Aorta (tissue), 5 donors: ENCODE measurements at regions not wholly inside any gene's neighbourhood (a gene's known extent, or its start where the extent isn't known, plus 50 kb on each side); places are given as distances from the start of the nearest gene placed in this dataset.

Experiments used
- ATAC-seq: fragments of 200-7000 bp; cut with Tn5 transposase; one replicate; pipeline ENCODE4 v1.9.1; 2022; ENCODE audit warnings: moderate library complexity; ENCODE audit not compliant: low FRiP score
- DNase-seq, 2 donors: peaks; one replicate each; pipeline ENCODE4 v3.0.0-alpha.2; 2020
- H3K27ac ChIP-seq, 2 donors: one replicate each; pipeline ENCODE4 v1.5.1; 2013; ENCODE audit warnings: low read length in 2 of 2, mild to moderate bottlenecking in 2 of 2, moderate library complexity in 2 of 2, control low read depth in 1 of 2, inconsistent platforms in 1 of 2, low read depth in 1 of 2
- H3K27me3 ChIP-seq, 2 donors: one replicate each; pipeline ENCODE4 v1.6.1; 2013; ENCODE audit warnings: control low read depth in 1 of 2, low read length in 1 of 2, mild to moderate bottlenecking in 1 of 2, moderate library complexity in 1 of 2; ENCODE audit not compliant: insufficient read depth in 2 of 2, control insufficient read depth in 1 of 2
- H3K36me3 ChIP-seq, 2 donors: one replicate each; pipeline ENCODE4 v1.6.1; 2013; ENCODE audit warnings: control low read depth in 1 of 2, low read length in 1 of 2, mild to moderate bottlenecking in 1 of 2; ENCODE audit not compliant: insufficient read depth in 2 of 2, control insufficient read depth in 1 of 2
- H3K4me1 ChIP-seq, 2 donors: one replicate each; pipeline ENCODE4 v1.6.1; 2013; ENCODE audit warnings: low read length in 2 of 2, control low read depth in 1 of 2, mild to moderate bottlenecking in 1 of 2, moderate library complexity in 1 of 2; ENCODE audit not compliant: insufficient read depth in 2 of 2, control insufficient read depth in 1 of 2
- H3K4me3 ChIP-seq, 2 donors: one replicate each; pipeline ENCODE4 v1.5.1; 2013; ENCODE audit warnings: low read length in 2 of 2, control low read depth in 1 of 2, mild to moderate bottlenecking in 1 of 2
- H3K9me3 ChIP-seq: one replicate; pipeline ENCODE4 v1.6.1; 2013; ENCODE audit warnings: mild to moderate bottlenecking, low read length; ENCODE audit not compliant: control insufficient read depth
- WGBS, 2 donors: extraction: QIAGEN DNeasy Blood & Tissue Kit; methylation state at CpG; one replicate each; pipeline ENCODE4 v1.1.7; 2013; 5-methylcytosine and 5-hydroxymethylcytosine counted together
- intact Hi-C, 2 donors: fragments of 100-400 bp; cut with DNase I; formaldehyde crosslinking; loops; one replicate each; pipeline versions ENCODE4 v1.14.2 to v1.15.0; 2022
- donor health status: healthy with polysubstance abuse.
- donor health status: Bipolar disorder and iron deficiency.
- donor health status: DM: no; HTN: no; CAD: no.
- donor health status: DM: no; HTN: no; CAD: no.
- donor health status: DM: yes; HTN: yes; CAD: no.

- Histone ChIP-seq H3K27ac (no peak overlapping the region), H3K4me3 (no peak overlapping the region), H3K36me3 (no peaks in the 10 kb centered on the region), H3K27me3 (no peaks in the 10 kb centered on the region), H3K4me1 (no peaks in the 10 kb centered on the region), H3K9me3 (peaks cover 3% of the 10 kb centered on the region)
- no peak for DNase-seq
- intact Hi-C loops = no loop called here
- no peak for ATAC-seq
- 84 to 85% methylated on average over 26 of the region's 26 CpGs for WGBS, 2 donors
Observed at GRCh38 chr7:1314908-1315450, 82.3 kb downstream of the UNCX start.

GRCh38 chr7:1316086-1316485 is 83.4 kb downstream of the UNCX start:
- no peaks in the 10 kb centered on the region for H3K36me3 ChIP-seq
- H3K4me1 ChIP-seq = no peaks in the 10 kb centered on the region
- whole genome bisulfite sequencing, 2 donors = 60 to 63% methylated on average over 10 of the region's 10 CpGs
- no peak overlapping the region for H3K27ac ChIP-seq
- no peak for DNase-seq
- H3K9me3 ChIP-seq = peaks cover 3% of the 10 kb centered on the region
- no peak overlapping the region for H3K4me3 ChIP-seq
- ATAC-seq = no peak
- intact Hi-C loops = no loop called here
- H3K27me3 ChIP-seq = no peaks in the 10 kb centered on the region

GRCh38 chr7:1317646-1318045 is 85.0 kb downstream of the UNCX start:
- no peak overlapping the region for H3K4me3 ChIP-seq
- intact Hi-C loops = no loop called here
- H3K9me3 ChIP-seq = peaks cover under 1% of the 10 kb centered on the region
- no peaks in the 10 kb centered on the region for H3K27me3 ChIP-seq
- H3K27ac ChIP-seq = no peak overlapping the region
- DNase-seq (no peak), ATAC-seq (no peak)
- no peaks in the 10 kb centered on the region for H3K4me1 ChIP-seq
- H3K36me3 ChIP-seq = no peaks in the 10 kb centered on the region
- 75 to 80% methylated on average over 14 to 15 of the region's 15 CpGs for WGBS, 2 donors

- no peaks in the 10 kb centered on the region for H3K27me3 ChIP-seq
- DNase-seq = no peak
- intact Hi-C loops = no loop called here
- H3K27ac ChIP-seq = no peak overlapping the region
- no peak for ATAC-seq
- WGBS, 2 donors = 71 to 83% methylated on average over 14 to 16 of the region's 16 CpGs
- no peaks in the 10 kb centered on the region for H3K36me3 ChIP-seq
- no peak overlapping the region for H3K4me3 ChIP-seq
- no peaks in the 10 kb centered on the region for H3K4me1 ChIP-seq
- no peaks in the 10 kb centered on the region for H3K9me3 ChIP-seq
Observed at GRCh38 chr7:1318051-1318450, 85.4 kb downstream of the UNCX start.

- Histone ChIP-seq H3K4me3 (no peak overlapping the region), H3K9me3 (no peaks in the 10 kb centered on the region), H3K4me1 (no peaks in the 10 kb centered on the region), H3K27ac (no peak overlapping the region), H3K36me3 (no peaks in the 10 kb centered on the region), H3K27me3 (no peaks in the 10 kb centered on the region)
- intact Hi-C loops = no loop called here
- 62 to 69% methylated on average over 18 of the region's 18 CpGs for WGBS, 2 donors
- ATAC-seq (no peak), DNase-seq (no peak)
Observed at GRCh38 chr7:1318661-1319060, 86.0 kb downstream of the UNCX start.

GRCh38 chr7:1320616-1321240 is 88.1 kb downstream of the UNCX start:
- H3K9me3 ChIP-seq = no peaks in the 10 kb centered on the region
- intact Hi-C loops = no loop called here
- ATAC-seq (no peak), DNase-seq (no peak)
- no peaks in the 10 kb centered on the region for H3K4me1 ChIP-seq
- no peak overlapping the region for H3K27ac ChIP-seq
- no peak overlapping the region for H3K4me3 ChIP-seq
- H3K36me3 ChIP-seq = no peaks in the 10 kb centered on the region
- 77 to 78% methylated on average over 17 of the region's 17 CpGs for WGBS, 2 donors
- H3K27me3 ChIP-seq = no peaks in the 10 kb centered on the region

GRCh38 chr7:1321411-1322239 is 89.0 kb downstream of the UNCX start:
- 52 to 56% methylated on average over 29 to 39 of the region's 39 CpGs for WGBS, 2 donors
- Histone ChIP-seq H3K9me3 (no peaks in the 10 kb centered on the region), H3K36me3 (no peaks in the 10 kb centered on the region), H3K27ac (no peak overlapping the region), H3K27me3 (no peaks in the 10 kb centered on the region), H3K4me1 (no peaks in the 10 kb centered on the region), H3K4me3 (no peak overlapping the region)
- intact Hi-C loops = no loop called here
- DNase-seq (no peak), ATAC-seq (no peak)

GRCh38 chr7:1322240-1323110 is 89.8 kb downstream of the UNCX start:
- Histone ChIP-seq H3K9me3 (no peaks in the 10 kb centered on the region), H3K27ac (no peak overlapping the region), H3K27me3 (no peaks in the 10 kb centered on the region), H3K36me3 (no peaks in the 10 kb centered on the region), H3K4me1 (no peaks in the 10 kb centered on the region), H3K4me3 (no peak overlapping the region)
- intact Hi-C loops = no loop called here
- 45 to 55% methylated on average over 30 to 35 of the region's 35 CpGs for WGBS, 2 donors
- DNase-seq (peak in 1 of 2 donors; percentile 73), ATAC-seq (no peak)
